HL-60 (cell line): ENCODE measurements at regions not wholly inside any gene's neighbourhood (a gene's known extent, or its start where the extent isn't known, plus 50 kb on each side); places are given as distances from the start of the nearest gene placed in this dataset.

Experiments used
- DNase-seq, 2 experiments: peaks; one replicate each; pipeline ENCODE4 v3.0.0-alpha.2; 2010 to 2020; ENCODE audit warnings: low read depth in 1 of 2, low spot score in 1 of 2
- H3K27ac ChIP-seq: fragments of 250-450 bp; sonication (Bioruptor Pico); replicated peaks from 2 replicates; pipeline ENCODE4 v1.5.1; 2020; ENCODE audit warnings: mild to moderate bottlenecking, moderate library complexity
- H3K27me3 ChIP-seq: fragments of 250-450 bp; sonication (Bioruptor Pico); 2 replicates; pipeline ENCODE4 v1.5.1; 2021; ENCODE audit warnings: mild to moderate bottlenecking, moderate library complexity; ENCODE audit not compliant: insufficient read depth, poor library complexity, severe bottlenecking
- H3K4me3 ChIP-seq: replicated peaks from 2 replicates; pipeline ENCODE4 v1.5.1; 2011; ENCODE audit warnings: mild to moderate bottlenecking, control low read depth, low read length; ENCODE audit not compliant: insufficient read depth
- GABPA ChIP-seq: IDR thresholded peaks from 2 replicates; pipeline ENCODE4 v1.6.1; 2012; ENCODE audit warnings: low read depth
- POLR2AphosphoS5 ChIP-seq: IDR thresholded peaks from 2 replicates; pipeline ENCODE4 v1.6.1; 2012; ENCODE audit warnings: low read depth
- SPI1 ChIP-seq: IDR thresholded peaks from 2 replicates; pipeline ENCODE4 v1.6.1; 2012; ENCODE audit warnings: low read depth, mild to moderate bottlenecking, borderline replicate concordance
- TF ChIP-seq, protein P1 (sequence below): IDR thresholded peaks from one replicate; pipeline ENCODE4 v1.5.1; 2011; ENCODE audit warnings: low read length, control low read depth, inconsistent platforms; ENCODE audit not compliant: insufficient read depth
- TF ChIP-seq, protein P2 (sequence below): IDR thresholded peaks from 2 replicates; pipeline ENCODE4 v1.6.1; 2012; ENCODE audit warnings: low read depth; ENCODE audit not compliant: insufficient replicate concordance

DNA sequence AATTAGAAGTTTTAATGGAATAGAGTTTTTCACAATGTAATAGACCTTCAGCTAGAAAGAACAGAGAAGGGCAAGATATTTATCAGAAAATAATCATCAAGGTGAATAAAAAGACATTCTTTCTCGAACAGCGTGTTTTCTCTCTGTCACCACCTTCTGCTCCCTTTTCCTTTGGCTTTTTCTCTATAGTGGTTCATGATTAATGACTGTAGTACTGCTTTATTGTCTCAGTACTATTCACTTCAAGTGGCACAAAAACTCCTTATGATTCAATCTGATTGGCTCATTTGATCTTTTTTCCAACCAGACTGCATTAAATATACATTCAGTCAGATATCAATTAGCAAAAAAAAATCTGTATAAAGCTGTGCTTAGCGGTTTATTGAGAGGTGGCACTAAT, 516.0 kb downstream of the OTOL1 start:
- TF ChIP-seq SPI1: no peak
- no peak for DNase-seq
- no peak overlapping the region for H3K4me3 ChIP-seq
- no peaks in the 10 kb centered on the region for H3K27me3 ChIP-seq
- H3K27ac ChIP-seq: no peak overlapping the region

- Histone ChIP-seq H3K27me3 (no peaks in the 10 kb centered on the region), H3K27ac (no peak overlapping the region), H3K4me3 (no peak overlapping the region)
- TF ChIP-seq GABPA (no peak), SPI1 (no peak), POLR2AphosphoS5 (no peak)
- TF ChIP-seq, protein P1, sequence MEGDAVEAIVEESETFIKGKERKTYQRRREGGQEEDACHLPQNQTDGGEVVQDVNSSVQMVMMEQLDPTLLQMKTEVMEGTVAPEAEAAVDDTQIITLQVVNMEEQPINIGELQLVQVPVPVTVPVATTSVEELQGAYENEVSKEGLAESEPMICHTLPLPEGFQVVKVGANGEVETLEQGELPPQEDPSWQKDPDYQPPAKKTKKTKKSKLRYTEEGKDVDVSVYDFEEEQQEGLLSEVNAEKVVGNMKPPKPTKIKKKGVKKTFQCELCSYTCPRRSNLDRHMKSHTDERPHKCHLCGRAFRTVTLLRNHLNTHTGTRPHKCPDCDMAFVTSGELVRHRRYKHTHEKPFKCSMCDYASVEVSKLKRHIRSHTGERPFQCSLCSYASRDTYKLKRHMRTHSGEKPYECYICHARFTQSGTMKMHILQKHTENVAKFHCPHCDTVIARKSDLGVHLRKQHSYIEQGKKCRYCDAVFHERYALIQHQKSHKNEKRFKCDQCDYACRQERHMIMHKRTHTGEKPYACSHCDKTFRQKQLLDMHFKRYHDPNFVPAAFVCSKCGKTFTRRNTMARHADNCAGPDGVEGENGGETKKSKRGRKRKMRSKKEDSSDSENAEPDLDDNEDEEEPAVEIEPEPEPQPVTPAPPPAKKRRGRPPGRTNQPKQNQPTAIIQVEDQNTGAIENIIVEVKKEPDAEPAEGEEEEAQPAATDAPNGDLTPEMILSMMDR: no peak
- TF ChIP-seq, protein P2, sequence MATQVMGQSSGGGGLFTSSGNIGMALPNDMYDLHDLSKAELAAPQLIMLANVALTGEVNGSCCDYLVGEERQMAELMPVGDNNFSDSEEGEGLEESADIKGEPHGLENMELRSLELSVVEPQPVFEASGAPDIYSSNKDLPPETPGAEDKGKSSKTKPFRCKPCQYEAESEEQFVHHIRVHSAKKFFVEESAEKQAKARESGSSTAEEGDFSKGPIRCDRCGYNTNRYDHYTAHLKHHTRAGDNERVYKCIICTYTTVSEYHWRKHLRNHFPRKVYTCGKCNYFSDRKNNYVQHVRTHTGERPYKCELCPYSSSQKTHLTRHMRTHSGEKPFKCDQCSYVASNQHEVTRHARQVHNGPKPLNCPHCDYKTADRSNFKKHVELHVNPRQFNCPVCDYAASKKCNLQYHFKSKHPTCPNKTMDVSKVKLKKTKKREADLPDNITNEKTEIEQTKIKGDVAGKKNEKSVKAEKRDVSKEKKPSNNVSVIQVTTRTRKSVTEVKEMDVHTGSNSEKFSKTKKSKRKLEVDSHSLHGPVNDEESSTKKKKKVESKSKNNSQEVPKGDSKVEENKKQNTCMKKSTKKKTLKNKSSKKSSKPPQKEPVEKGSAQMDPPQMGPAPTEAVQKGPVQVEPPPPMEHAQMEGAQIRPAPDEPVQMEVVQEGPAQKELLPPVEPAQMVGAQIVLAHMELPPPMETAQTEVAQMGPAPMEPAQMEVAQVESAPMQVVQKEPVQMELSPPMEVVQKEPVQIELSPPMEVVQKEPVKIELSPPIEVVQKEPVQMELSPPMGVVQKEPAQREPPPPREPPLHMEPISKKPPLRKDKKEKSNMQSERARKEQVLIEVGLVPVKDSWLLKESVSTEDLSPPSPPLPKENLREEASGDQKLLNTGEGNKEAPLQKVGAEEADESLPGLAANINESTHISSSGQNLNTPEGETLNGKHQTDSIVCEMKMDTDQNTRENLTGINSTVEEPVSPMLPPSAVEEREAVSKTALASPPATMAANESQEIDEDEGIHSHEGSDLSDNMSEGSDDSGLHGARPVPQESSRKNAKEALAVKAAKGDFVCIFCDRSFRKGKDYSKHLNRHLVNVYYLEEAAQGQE: no peak
- no peak for DNase-seq
Measured at GRCh38 chr3:162014284-162014683, 517.7 kb downstream of the OTOL1 start.

- no peak overlapping the region for H3K27ac ChIP-seq
- no peak overlapping the region for H3K4me3 ChIP-seq
- H3K27me3 ChIP-seq: no peaks in the 10 kb centered on the region
- no peak for DNase-seq
- TF ChIP-seq SPI1: no peak
- TF ChIP-seq GABPA: no peak
- TF ChIP-seq, protein P2: no peak
- TF ChIP-seq POLR2AphosphoS5: no peak
- TF ChIP-seq, protein P1: no peak
Measured at GRCh38 chr3:162015856-162016255, 519.2 kb downstream of the OTOL1 start.

GRCh38 chr3:162019817-162020216, 523.2 kb downstream of the OTOL1 start:
- no peak overlapping the region for H3K27ac ChIP-seq
- no peak for DNase-seq
- H3K4me3 ChIP-seq: no peak overlapping the region
- TF ChIP-seq SPI1 (no peak), GABPA (no peak), POLR2AphosphoS5 (no peak)
- TF ChIP-seq, protein P1: no peak
- TF ChIP-seq, protein P2: no peak
- H3K27me3 ChIP-seq: no peaks in the 10 kb centered on the region
